ENCODE measurements at regions not wholly inside any gene's neighbourhood (a gene's known extent, or its start where the extent isn't known, plus 50 kb on each side); places are given as distances from the start of the nearest gene placed in this dataset.

DNA sequence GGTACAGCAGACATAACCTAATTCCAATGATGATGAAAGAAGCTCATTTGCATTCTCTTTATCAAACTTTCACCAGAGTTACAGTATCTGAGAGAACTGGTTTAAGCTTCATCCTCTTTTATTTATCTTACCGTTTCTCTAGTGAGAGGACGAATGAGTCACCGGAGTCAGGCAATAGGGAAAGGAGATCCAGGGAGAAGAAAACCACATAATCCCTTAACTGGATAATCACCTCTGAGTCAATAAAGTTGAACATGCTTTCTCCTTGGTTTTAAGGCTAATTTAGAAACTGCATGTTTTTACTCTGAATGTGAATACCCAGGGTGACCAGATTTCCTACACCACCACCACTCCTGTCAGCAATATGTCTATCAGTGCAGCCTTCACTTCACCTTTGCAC is 313.7 kb upstream of the TBX18 start:
- POLR2A ChIA-PET = interaction anchor here (0.5 to 0.7 kb wide), 2 partner anchors 11 to 32 kb away, joined by 3 read pairs; no protein-coding TSS in a partner anchor
- Histone ChIP-seq H3K4me1 (ENCODE audit: control insufficient read depth, insufficient read depth, low read length) (peaks cover 13% of the 10 kb centered on the region), H3K9me3 (ENCODE audit: control insufficient read depth, insufficient read depth, low read depth, low read length) (no peaks in the 10 kb centered on the region), H3K4me3 (ENCODE audit: low read depth, low read length) (no peak overlapping the region), H3K36me3 (ENCODE audit: control insufficient read depth in 2 of 2, insufficient read depth in 1 of 2, low read length in 2 of 2) (no peaks in the 10 kb centered on the region), H3K27ac (ENCODE audit: extremely low read depth, low read depth, low read length) (no peak overlapping the region)
- CTCF ChIA-PET = interaction anchor here (0.5 to 1.1 kb wide), 4 partner anchors 12 to 405 kb away, joined by 3 read pairs; no protein-coding TSS in a partner anchor
- TF ChIP-seq ZNF223 (tag by site-specific recombination; IDR thresholded peaks at IDR 0.05) = peak; percentile 82
- peak; percentile 83 for TF ChIP-seq ZNF843 (tag by site-specific recombination; IDR thresholded peaks at IDR 0.05)
- TF ChIP-seq SP2 (tag by site-specific recombination; IDR thresholded peaks at IDR 0.05) = no peak
- TF ChIP-seq ZNF114 (tag by site-specific recombination; IDR thresholded peaks at IDR 0.05) = no peak
- TF ChIP-seq, protein P1, sequence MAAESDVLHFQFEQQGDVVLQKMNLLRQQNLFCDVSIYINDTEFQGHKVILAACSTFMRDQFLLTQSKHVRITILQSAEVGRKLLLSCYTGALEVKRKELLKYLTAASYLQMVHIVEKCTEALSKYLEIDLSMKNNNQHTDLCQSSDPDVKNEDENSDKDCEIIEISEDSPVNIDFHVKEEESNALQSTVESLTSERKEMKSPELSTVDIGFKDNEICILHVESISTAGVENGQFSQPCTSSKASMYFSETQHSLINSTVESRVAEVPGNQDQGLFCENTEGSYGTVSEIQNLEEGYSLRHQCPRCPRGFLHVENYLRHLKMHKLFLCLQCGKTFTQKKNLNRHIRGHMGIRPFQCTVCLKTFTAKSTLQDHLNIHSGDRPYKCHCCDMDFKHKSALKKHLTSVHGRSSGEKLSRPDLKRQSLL (tag by site-specific recombination; IDR thresholded peaks at IDR 0.05) = no peak
- no peak for TF ChIP-seq ZNF830 (tag by site-specific recombination; IDR thresholded peaks at IDR 0.05; ENCODE audit: low read depth)
- TF ChIP-seq, protein P2, sequence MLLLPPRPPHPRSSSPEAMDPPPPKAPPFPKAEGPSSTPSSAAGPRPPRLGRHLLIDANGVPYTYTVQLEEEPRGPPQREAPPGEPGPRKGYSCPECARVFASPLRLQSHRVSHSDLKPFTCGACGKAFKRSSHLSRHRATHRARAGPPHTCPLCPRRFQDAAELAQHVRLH (tag by site-specific recombination; IDR thresholded peaks at IDR 0.05) = no peak
- TF ChIP-seq ZNF175 (tag by site-specific recombination; IDR thresholded peaks at IDR 0.05) = no peak
- TF ChIP-seq, protein P3, sequence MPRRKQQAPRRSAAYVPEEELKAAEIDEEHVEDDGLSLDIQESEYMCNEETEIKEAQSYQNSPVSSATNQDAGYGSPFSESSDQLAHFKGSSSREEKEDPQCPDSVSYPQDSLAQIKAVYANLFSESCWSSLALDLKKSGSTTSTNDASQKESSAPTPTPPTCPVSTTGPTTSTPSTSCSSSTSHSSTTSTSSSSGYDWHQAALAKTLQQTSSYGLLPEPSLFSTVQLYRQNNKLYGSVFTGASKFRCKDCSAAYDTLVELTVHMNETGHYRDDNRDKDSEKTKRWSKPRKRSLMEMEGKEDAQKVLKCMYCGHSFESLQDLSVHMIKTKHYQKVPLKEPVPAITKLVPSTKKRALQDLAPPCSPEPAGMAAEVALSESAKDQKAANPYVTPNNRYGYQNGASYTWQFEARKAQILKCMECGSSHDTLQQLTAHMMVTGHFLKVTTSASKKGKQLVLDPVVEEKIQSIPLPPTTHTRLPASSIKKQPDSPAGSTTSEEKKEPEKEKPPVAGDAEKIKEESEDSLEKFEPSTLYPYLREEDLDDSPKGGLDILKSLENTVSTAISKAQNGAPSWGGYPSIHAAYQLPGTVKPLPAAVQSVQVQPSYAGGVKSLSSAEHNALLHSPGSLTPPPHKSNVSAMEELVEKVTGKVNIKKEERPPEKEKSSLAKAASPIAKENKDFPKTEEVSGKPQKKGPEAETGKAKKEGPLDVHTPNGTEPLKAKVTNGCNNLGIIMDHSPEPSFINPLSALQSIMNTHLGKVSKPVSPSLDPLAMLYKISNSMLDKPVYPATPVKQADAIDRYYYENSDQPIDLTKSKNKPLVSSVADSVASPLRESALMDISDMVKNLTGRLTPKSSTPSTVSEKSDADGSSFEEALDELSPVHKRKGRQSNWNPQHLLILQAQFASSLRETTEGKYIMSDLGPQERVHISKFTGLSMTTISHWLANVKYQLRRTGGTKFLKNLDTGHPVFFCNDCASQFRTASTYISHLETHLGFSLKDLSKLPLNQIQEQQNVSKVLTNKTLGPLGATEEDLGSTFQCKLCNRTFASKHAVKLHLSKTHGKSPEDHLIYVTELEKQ (tag by site-specific recombination; IDR thresholded peaks at IDR 0.05; ENCODE audit: borderline replicate concordance) = peak; percentile 79; the same call in 1 of the 2 replicates
- TF ChIP-seq ZFP69B (tag by site-specific recombination; IDR thresholded peaks at IDR 0.05) = peak; percentile 50; the same call in 1 of the 2 replicates
- no peak for TF ChIP-seq ZNF292 (tag by site-specific recombination; IDR thresholded peaks at IDR 0.05; ENCODE audit: borderline replicate concordance, low read depth)
- peak; percentile 85 for TF ChIP-seq PRDM1 (tag by site-specific recombination; IDR thresholded peaks at IDR 0.05)
- TF ChIP-seq ZNF214 (tag by site-specific recombination; IDR thresholded peaks at IDR 0.05; ENCODE audit: borderline replicate concordance) = no peak
- no peak for TF ChIP-seq ZIC2 (tag by site-specific recombination; IDR thresholded peaks at IDR 0.05)
- TF ChIP-seq, protein P4, sequence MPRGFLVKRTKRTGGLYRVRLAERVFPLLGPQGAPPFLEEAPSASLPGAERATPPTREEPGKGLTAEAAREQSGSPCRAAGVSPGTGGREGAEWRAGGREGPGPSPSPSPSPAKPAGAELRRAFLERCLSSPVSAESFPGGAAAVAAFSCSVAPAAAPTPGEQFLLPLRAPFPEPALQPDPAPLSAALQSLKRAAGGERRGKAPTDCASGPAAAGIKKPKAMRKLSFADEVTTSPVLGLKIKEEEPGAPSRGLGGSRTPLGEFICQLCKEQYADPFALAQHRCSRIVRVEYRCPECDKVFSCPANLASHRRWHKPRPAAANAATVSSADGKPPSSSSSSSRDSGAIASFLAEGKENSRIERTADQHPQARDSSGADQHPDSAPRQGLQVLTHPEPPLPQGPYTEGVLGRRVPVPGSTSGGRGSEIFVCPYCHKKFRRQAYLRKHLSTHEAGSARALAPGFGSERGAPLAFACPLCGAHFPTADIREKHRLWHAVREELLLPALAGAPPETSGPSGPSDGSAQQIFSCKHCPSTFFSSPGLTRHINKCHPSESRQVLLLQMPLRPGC (tag by site-specific recombination; IDR thresholded peaks at IDR 0.05) = peak; percentile 95
- no peak for TF ChIP-seq ZNF302 (tag by site-specific recombination; IDR thresholded peaks at IDR 0.05; ENCODE audit: low read depth)
- TF ChIP-seq, protein P5, sequence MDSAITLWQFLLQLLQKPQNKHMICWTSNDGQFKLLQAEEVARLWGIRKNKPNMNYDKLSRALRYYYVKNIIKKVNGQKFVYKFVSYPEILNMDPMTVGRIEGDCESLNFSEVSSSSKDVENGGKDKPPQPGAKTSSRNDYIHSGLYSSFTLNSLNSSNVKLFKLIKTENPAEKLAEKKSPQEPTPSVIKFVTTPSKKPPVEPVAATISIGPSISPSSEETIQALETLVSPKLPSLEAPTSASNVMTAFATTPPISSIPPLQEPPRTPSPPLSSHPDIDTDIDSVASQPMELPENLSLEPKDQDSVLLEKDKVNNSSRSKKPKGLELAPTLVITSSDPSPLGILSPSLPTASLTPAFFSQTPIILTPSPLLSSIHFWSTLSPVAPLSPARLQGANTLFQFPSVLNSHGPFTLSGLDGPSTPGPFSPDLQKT (IDR thresholded peaks at IDR 0.05; ENCODE audit: borderline replicate concordance, low read depth, low read length) = no peak
- TF ChIP-seq ZFP3 (tag by site-specific recombination; IDR thresholded peaks at IDR 0.05; ENCODE audit: low read depth) = no peak
- TF ChIP-seq ZNF548 (tag by site-specific recombination; IDR thresholded peaks at IDR 0.05) = no peak
- TF ChIP-seq SCRT1 (tag by site-specific recombination; IDR thresholded peaks at IDR 0.05; ENCODE audit: borderline replicate concordance) = no peak
- TF ChIP-seq WT1 (tag by site-specific recombination; IDR thresholded peaks at IDR 0.05) = peak; percentile 90
- peak; percentile 50; the same call in 1 of the 2 replicates for TF ChIP-seq ZSCAN30 (tag by site-specific recombination; IDR thresholded peaks at IDR 0.05)
- no peak for TF ChIP-seq MYNN (tag by site-specific recombination; IDR thresholded peaks at IDR 0.05; ENCODE audit: borderline replicate concordance)
- peak; percentile 36; the same call in 1 of the 2 replicates for TF ChIP-seq ZNF561 (tag by site-specific recombination; IDR thresholded peaks at IDR 0.05; ENCODE audit: borderline replicate concordance)
- TF ChIP-seq ZNF146 (tag by site-specific recombination; IDR thresholded peaks at IDR 0.05) = peak; percentile 10; the same call in 1 of the 2 replicates
- TF ChIP-seq, protein P6, sequence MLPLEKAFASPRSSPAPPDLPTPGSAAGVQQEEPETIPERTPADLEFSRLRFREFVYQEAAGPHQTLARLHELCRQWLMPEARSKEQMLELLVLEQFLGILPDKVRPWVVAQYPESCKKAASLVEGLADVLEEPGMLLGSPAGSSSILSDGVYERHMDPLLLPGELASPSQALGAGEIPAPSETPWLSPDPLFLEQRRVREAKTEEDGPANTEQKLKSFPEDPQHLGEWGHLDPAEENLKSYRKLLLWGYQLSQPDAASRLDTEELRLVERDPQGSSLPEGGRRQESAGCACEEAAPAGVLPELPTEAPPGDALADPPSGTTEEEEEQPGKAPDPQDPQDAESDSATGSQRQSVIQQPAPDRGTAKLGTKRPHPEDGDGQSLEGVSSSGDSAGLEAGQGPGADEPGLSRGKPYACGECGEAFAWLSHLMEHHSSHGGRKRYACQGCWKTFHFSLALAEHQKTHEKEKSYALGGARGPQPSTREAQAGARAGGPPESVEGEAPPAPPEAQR (tag by site-specific recombination; IDR thresholded peaks at IDR 0.05) = no peak
- TF ChIP-seq KLF16 (tag by site-specific recombination; IDR thresholded peaks at IDR 0.05) = no peak
- TF ChIP-seq ZNF169 (tag by site-specific recombination; IDR thresholded peaks at IDR 0.05) = no peak
